ENCODE measurements at regions not wholly inside any gene's neighbourhood (a gene's known extent, or its start where the extent isn't known, plus 50 kb on each side); places are given as distances from the start of the nearest gene placed in this dataset.
A peak's percentile ranks its signal among the peaks of the same experiment; 100 is the strongest.
"Not testable (repeated sequence)": the region's sequence is repeated elsewhere in the genome, so short reads cannot be mapped to it uniquely, and the experiment has no call there.

- not testable (repeated sequence) for H4K8ac ChIP-seq (replicated peaks; ENCODE audit: insufficient read length, low read depth, low read length); H3K4ac ChIP-seq (ENCODE audit: low read depth, low read length); H3K23ac ChIP-seq (ENCODE audit: insufficient read length, low read depth, low read length); H2BK120ac ChIP-seq (ENCODE audit: low read depth, low read length, poor library complexity, severe bottlenecking); H2BK5ac ChIP-seq (ENCODE audit: insufficient read length, low read length); H3K27ac Mint-ChIP-seq; H3K23me2 ChIP-seq (ENCODE audit: insufficient read length, low read depth, low read length, poor library complexity, severe bottlenecking); H4K20me1 ChIP-seq (ENCODE audit: control insufficient read depth, insufficient read depth, insufficient read length); H3K36me3 Mint-ChIP-seq (ENCODE audit: insufficient read depth in 1 of 3, low read depth in 3 of 3); H3K4me1 Mint-ChIP-seq; H3K9me3 ChIP-seq (ENCODE audit: control insufficient read depth, low read depth, low read length); H3K9ac ChIP-seq (ENCODE audit: extremely low read depth, insufficient read length, low read length); H2BK12ac ChIP-seq (ENCODE audit: insufficient read length, low read depth, low read length); H3K79me2 ChIP-seq (ENCODE audit: insufficient read depth, low read length); H2BK20ac ChIP-seq (ENCODE audit: low read depth, low read length, poor library complexity, severe bottlenecking); H4K91ac ChIP-seq (ENCODE audit: insufficient read length, low read depth, low read length); H3K27me3 Mint-ChIP-seq (ENCODE audit: low read depth); H2AFZ ChIP-seq (ENCODE audit: low read length); H2AK5ac ChIP-seq (ENCODE audit: insufficient read length, low read length); H3T11ph ChIP-seq (ENCODE audit: low read length); DNase-seq; H3K14ac ChIP-seq (ENCODE audit: insufficient read depth, low read length); H2BK15ac ChIP-seq (ENCODE audit: low read depth, low read length); H3K56ac ChIP-seq (ENCODE audit: insufficient read length, low read depth, low read length); H3K18ac ChIP-seq (ENCODE audit: insufficient read length, low read depth, low read length); H3K27me3 ChIP-seq (ENCODE audit: insufficient read depth, low read length); H4K5ac ChIP-seq (ENCODE audit: insufficient read length, low read depth, low read length); H3K27ac ChIP-seq (ENCODE audit: insufficient read length, low read depth, low read length); H3K4me1 ChIP-seq (ENCODE audit: insufficient read depth, low read length); H3K4me3 Mint-ChIP-seq; H3K4me2 ChIP-seq (ENCODE audit: insufficient read depth, insufficient read length, low read length); H3K79me1 ChIP-seq (ENCODE audit: insufficient read depth, low read depth, low read length, poor library complexity, severe bottlenecking)
- peak; percentile 16; the same call in 1 of the 3 replicates for TF ChIP-seq CTCF (conservative IDR thresholded peaks at IDR 0.05)
- no CpG with 5 or more reads among the region's 6 CpGs for WGBS (ENCODE audit: extremely low coverage, insufficient read length, low lambda C conversion rate)
- peaks cover 11 to 61% of the 10 kb centered on the region in 2 experiments for H3K9me3 Mint-ChIP-seq
These were observed 73.9 kb upstream of the HMX1 start for GRCh38 chr4:8945506-8945905.

GRCh38 chr4:8943367-8943766 lies 71.7 kb upstream of the HMX1 start:
- H3K27me3 Mint-ChIP-seq (ENCODE audit: low read depth); DNase-seq; H3K56ac ChIP-seq (ENCODE audit: insufficient read length, low read depth, low read length); H3K9ac ChIP-seq (ENCODE audit: extremely low read depth, insufficient read length, low read length); H3K4me1 ChIP-seq (ENCODE audit: insufficient read depth, low read length); H3K23ac ChIP-seq (ENCODE audit: insufficient read length, low read depth, low read length); H4K8ac ChIP-seq (replicated peaks; ENCODE audit: insufficient read length, low read depth, low read length); H3K27me3 ChIP-seq (ENCODE audit: insufficient read depth, low read length); H2BK5ac ChIP-seq (ENCODE audit: insufficient read length, low read length); H3T11ph ChIP-seq (ENCODE audit: low read length); H2BK120ac ChIP-seq (ENCODE audit: low read depth, low read length, poor library complexity, severe bottlenecking); H2BK15ac ChIP-seq (ENCODE audit: low read depth, low read length); H3K27ac ChIP-seq (ENCODE audit: insufficient read length, low read depth, low read length); H3K14ac ChIP-seq (ENCODE audit: insufficient read depth, low read length); H3K79me1 ChIP-seq (ENCODE audit: insufficient read depth, low read depth, low read length, poor library complexity, severe bottlenecking); H3K9me3 ChIP-seq (ENCODE audit: control insufficient read depth, low read depth, low read length); H4K20me1 ChIP-seq (ENCODE audit: control insufficient read depth, insufficient read depth, insufficient read length); H3K27ac Mint-ChIP-seq; H3K18ac ChIP-seq (ENCODE audit: insufficient read length, low read depth, low read length); H3K4ac ChIP-seq (ENCODE audit: low read depth, low read length); H3K36me3 Mint-ChIP-seq (ENCODE audit: insufficient read depth in 1 of 3, low read depth in 3 of 3); H4K91ac ChIP-seq (ENCODE audit: insufficient read length, low read depth, low read length); H3K4me1 Mint-ChIP-seq; H4K5ac ChIP-seq (ENCODE audit: insufficient read length, low read depth, low read length); H3K4me3 Mint-ChIP-seq; H3K4me2 ChIP-seq (ENCODE audit: insufficient read depth, insufficient read length, low read length); H2AFZ ChIP-seq (ENCODE audit: low read length); H3K23me2 ChIP-seq (ENCODE audit: insufficient read length, low read depth, low read length, poor library complexity, severe bottlenecking); H2BK20ac ChIP-seq (ENCODE audit: low read depth, low read length, poor library complexity, severe bottlenecking); H2AK5ac ChIP-seq (ENCODE audit: insufficient read length, low read length); H3K79me2 ChIP-seq (ENCODE audit: insufficient read depth, low read length); H2BK12ac ChIP-seq (ENCODE audit: insufficient read length, low read depth, low read length): not testable (repeated sequence)
- WGBS (ENCODE audit: extremely low coverage, insufficient read length, low lambda C conversion rate) = no CpG with 5 or more reads among the region's 11 CpGs
- peaks cover 8 to 59% of the 10 kb centered on the region in 2 experiments for H3K9me3 Mint-ChIP-seq

Data from H9 (cell line).